ENCODE measurements at regions not wholly inside any gene's neighbourhood (a gene's known extent, or its start where the extent isn't known, plus 50 kb on each side); places are given as distances from the start of the nearest gene placed in this dataset.
A peak's percentile ranks its signal among the peaks of the same experiment; 100 is the strongest.
"Not testable (repeated sequence)": the region's sequence is repeated elsewhere in the genome, so short reads cannot be mapped to it uniquely, and the experiment has no call there.

GRCh38 chr6:44734886-44735629, 347.6 kb downstream of the CDC5L start:
- DNase-seq (ENCODE audit: low read depth in 4 of 4, low spot score in 1 of 4), result no peak

- DNase-seq (ENCODE audit: low read depth in 4 of 4, low spot score in 1 of 4), result peak in 1 of 4 experiments; percentile 11
Observed at GRCh38 chr6:44735630-44735963, 348.1 kb downstream of the CDC5L start.

- DNase-seq (ENCODE audit: low read depth in 4 of 4, low spot score in 1 of 4), result no peak
Observed at GRCh38 chr6:44737341-44737740, 349.8 kb downstream of the CDC5L start.

DNA sequence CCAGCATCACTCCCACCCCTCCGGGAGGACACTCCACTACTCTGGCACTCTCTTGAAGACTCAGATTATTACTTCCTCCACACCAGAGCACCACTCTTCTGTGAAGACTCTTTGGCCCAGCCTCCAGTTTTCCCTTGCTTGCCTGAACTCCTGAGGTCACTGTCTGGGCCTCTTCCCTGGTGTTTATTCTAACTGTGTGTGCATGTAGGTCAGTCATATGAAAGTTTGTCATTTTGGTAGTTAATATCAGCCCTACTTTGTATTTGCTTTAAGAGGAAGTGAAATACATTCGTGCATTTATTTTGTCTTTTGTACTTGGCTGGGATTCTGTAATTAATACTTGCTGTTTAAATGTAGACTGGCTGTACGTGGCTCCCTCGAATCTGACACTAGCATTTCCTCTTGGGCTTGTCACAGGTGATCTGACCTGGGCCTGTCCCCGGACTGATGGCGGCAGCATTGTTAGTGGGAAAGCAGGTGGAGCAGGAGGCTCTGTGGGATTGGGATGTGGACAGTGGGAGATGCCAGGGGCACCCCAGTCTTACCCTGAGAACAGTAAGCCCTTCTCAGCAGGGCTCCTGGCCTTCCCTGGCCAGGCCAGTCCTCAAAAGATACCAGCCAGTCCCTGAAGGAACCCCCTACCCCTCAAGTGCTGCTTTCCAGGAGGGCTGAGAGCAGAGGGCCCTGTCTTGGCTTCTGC, 350.5 kb downstream of the CDC5L start:
- no peak for DNase-seq (ENCODE audit: low read depth in 4 of 4, low spot score in 1 of 4)

GRCh38 chr6:44738601-44739146, 351.2 kb downstream of the CDC5L start:
- no peak for DNase-seq (ENCODE audit: low read depth in 4 of 4, low spot score in 1 of 4)

GRCh38 chr6:44739181-44739580, 351.7 kb downstream of the CDC5L start:
- DNase-seq (ENCODE audit: low read depth in 4 of 4, low spot score in 1 of 4), result no peak

DNA sequence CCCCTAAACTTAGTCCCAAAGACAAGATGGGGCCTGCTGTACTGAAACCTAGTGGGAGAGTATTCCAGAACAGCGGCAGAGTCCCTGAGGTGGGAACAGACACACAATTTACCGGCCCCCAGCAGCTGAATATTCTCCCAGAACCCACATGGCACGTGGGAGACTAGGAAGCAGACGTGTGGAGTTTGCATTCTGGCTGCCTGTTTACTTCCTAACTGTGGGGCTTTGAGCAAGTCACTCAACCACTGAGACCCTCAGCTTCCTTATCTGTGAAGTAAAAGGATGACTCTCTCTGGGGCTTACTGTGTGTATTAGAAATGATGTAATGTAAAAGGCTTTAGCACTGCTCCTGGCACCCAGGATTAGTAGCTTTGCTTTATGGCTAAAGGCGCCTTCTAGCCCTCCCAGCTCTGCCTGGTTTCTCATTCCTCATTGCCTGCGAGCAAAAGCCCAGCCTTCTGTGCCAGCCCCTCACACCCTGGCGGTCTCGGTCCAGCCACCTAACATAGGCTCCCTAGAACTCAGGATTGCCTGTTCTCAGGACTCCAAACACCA, 353.1 kb downstream of the CDC5L start:
- no peak for DNase-seq (ENCODE audit: low read depth in 4 of 4, low spot score in 1 of 4)

DNA sequence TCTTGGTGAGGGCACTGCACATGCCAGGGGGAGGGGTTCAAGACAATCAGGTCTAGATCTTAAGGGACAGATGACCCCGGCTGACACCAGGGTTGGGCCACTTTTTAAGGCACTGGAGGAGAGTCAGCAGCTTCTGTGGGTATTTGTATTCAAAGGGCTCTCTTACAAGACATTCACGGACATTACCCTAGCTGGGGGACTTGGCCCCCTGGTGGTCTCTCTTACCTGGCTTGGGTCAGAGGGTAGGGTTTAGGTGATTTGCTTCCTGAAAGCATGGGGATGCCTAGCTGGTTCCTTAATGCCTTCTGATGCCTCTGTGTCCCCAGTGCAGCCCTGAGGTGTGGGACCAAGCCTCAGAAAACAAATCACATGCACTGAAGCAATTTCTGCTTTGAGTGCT, 354.7 kb downstream of the CDC5L start:
- DNase-seq (ENCODE audit: low read depth in 4 of 4, low spot score in 1 of 4), result no peak

- DNase-seq (ENCODE audit: low read depth in 4 of 4, low spot score in 1 of 4), result no peak
Observed at GRCh38 chr6:44742828-44743372, 355.4 kb downstream of the CDC5L start.

DNA sequence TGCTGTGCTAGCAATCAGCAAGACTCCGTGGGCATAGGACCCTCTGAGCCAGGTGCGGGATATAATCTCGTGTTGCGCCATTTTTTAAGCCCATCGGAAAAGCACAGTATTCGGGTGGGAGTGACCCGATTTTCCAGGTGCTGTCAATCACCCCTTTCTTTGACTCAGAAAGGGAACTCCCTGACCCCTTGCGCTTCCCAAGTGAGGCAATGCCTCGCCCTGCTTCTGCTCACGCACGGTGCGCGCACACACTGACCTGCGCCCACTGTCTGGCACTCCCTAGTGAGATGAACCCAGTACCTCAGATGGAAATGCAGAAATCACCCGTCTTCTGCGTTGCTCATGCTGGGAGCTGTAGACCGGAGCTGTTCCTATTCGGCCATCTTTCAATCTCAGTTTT, 372.6 kb downstream of the CDC5L start:
- DNase-seq (ENCODE audit: low read depth in 4 of 4, low spot score in 1 of 4), result not testable (repeated sequence)

- DNase-seq (ENCODE audit: low read depth in 4 of 4, low spot score in 1 of 4), result no peak
Observed at GRCh38 chr6:44761046-44761445, 373.5 kb downstream of the CDC5L start.

- DNase-seq (ENCODE audit: low read depth in 4 of 4, low spot score in 1 of 4), result no peak
Observed at GRCh38 chr6:44762496-44762895, 375.0 kb downstream of the CDC5L start.

DNA sequence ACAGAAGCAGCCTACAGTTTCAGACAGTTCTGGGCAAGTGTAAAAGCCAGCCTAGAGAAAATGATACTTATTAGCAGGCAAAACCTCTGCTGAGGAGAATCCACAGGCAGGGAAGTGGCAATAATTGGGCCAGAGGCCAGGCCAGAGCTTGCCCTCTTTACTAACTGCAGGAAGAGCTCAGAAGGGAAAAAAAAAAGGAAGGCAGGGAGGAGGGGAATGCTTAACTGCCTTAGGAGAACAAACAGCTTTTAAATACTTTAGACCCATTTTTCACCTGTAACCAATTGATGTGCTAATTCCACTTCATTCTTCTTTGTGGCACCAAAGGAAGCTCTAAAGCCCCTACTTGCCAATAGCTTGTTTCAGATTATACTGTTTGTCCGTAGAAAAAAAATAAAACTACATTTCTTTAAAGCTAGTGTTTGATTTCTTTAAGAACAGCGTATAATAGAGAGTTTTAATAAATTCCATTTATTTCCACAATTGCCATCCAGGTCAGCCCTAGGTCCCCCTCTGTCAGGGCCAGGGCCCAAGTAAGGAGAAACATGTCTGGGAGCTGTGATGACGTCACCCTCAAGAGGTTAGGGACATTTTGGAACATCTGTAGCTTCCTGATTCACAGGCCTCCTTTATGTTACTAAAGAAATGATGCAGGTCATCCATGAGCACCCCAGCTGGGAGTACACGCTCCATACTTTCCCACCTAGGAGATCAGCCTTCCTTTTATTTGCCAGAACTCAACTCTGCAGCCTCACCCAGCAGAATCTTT, 384.3 kb downstream of the CDC5L start:
- DNase-seq (ENCODE audit: low read depth in 4 of 4, low spot score in 1 of 4), result no peak

GRCh38 chr6:44772838-44773237, 385.3 kb downstream of the CDC5L start:
- no peak for DNase-seq (ENCODE audit: low read depth in 4 of 4, low spot score in 1 of 4)

DNA sequence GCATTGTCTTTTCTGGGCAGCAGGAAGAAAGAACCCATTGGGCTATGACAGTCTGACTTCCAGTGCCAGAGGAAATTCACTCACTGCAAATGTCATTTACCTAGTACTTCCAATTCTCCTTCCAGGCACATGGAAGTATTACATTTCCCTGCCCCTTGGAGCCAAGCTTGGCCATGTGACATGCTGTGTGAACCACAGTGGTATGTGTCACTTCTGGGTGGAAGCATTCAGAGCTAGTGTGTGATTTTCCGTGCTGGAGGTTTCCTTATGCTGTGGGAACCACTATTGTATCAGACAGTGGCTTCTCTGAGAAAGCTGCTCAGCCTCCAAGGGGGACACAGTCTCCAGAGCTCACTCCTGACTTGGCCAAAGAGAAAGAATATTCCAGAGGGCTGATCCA, 387.6 kb downstream of the CDC5L start:
- no peak for DNase-seq (ENCODE audit: low read depth in 4 of 4, low spot score in 1 of 4)

GRCh38 chr6:44776344-44776743, 388.8 kb downstream of the CDC5L start:
- DNase-seq (ENCODE audit: low read depth in 4 of 4, low spot score in 1 of 4), result no peak

GRCh38 chr6:44778513-44778912, 391.0 kb downstream of the CDC5L start:
- no peak for DNase-seq (ENCODE audit: low read depth in 4 of 4, low spot score in 1 of 4)

All from stimulated activated CD4-positive, alpha-beta T cell treated with anti-CD3 and anti-CD28 coated beads, Interleukin-1b, Interleukin-23, amount 100 ng/mL, for 24 hours (primary cell).